ENCODE measurements at regions not wholly inside any gene's neighbourhood (a gene's known extent, or its start where the extent isn't known, plus 50 kb on each side); places are given as distances from the start of the nearest gene placed in this dataset.
"Not testable (repeated sequence)": the region's sequence is repeated elsewhere in the genome, so short reads cannot be mapped to it uniquely, and the experiment has no call there.

GRCh38 chr7:101758519-101758918 lies 58.9 kb upstream of the CUX1 start:
- TF ChIP-seq GABPA (IDR thresholded peaks at IDR 0.05 in 1 of 2, conservative IDR thresholded peaks at IDR 0.05 in 1 of 2); CTCF (IDR thresholded peaks at IDR 0.05; ENCODE audit: low read depth, low read length, missing input control); JUND (IDR thresholded peaks at IDR 0.05); FOXA1 (IDR thresholded peaks at IDR 0.05); ATF3 (IDR thresholded peaks at IDR 0.05); MAX (IDR thresholded peaks at IDR 0.05); EGR1 (IDR thresholded peaks at IDR 0.05; ENCODE audit: low read depth in 2 of 2); ZBTB33 (IDR thresholded peaks at IDR 0.05): not testable (repeated sequence)

All from liver (tissue), 3 donors.